OCI-LY7 (cell line): ENCODE measurements at regions not wholly inside any gene's neighbourhood (a gene's known extent, or its start where the extent isn't known, plus 50 kb on each side); places are given as distances from the start of the nearest gene placed in this dataset.

Source experiments
- EZH2phosphoT487 ChIP-seq: fragments of 200-600 bp; sonication (generic); IDR thresholded peaks from 2 replicates; pipeline ENCODE4 v1.6.1; 2018; ENCODE audit warnings: low read depth, borderline replicate concordance, mild to moderate bottlenecking, mixed run types, antibody characterized with exemption, low read length, moderate library complexity, mixed read lengths
- TF ChIP-seq, protein P1 (sequence below): fragments of 200-600 bp; sonication (generic); conservative IDR thresholded peaks from 2 replicates; pipeline ENCODE4 v1.5.1; 2014; ENCODE audit warnings: mild to moderate bottlenecking, antibody characterized with exemption, low read length, moderate library complexity, mixed read lengths

GRCh38 chr6:54503144-54503543, 194.9 kb downstream of the TINAG start:
- TF ChIP-seq, protein P1, sequence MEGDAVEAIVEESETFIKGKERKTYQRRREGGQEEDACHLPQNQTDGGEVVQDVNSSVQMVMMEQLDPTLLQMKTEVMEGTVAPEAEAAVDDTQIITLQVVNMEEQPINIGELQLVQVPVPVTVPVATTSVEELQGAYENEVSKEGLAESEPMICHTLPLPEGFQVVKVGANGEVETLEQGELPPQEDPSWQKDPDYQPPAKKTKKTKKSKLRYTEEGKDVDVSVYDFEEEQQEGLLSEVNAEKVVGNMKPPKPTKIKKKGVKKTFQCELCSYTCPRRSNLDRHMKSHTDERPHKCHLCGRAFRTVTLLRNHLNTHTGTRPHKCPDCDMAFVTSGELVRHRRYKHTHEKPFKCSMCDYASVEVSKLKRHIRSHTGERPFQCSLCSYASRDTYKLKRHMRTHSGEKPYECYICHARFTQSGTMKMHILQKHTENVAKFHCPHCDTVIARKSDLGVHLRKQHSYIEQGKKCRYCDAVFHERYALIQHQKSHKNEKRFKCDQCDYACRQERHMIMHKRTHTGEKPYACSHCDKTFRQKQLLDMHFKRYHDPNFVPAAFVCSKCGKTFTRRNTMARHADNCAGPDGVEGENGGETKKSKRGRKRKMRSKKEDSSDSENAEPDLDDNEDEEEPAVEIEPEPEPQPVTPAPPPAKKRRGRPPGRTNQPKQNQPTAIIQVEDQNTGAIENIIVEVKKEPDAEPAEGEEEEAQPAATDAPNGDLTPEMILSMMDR, result no peak
- no peak for TF ChIP-seq EZH2phosphoT487
